Lower leg skin (tissue), 3 donors: ENCODE measurements at regions not wholly inside any gene's neighbourhood (a gene's known extent, or its start where the extent isn't known, plus 50 kb on each side); places are given as distances from the start of the nearest gene placed in this dataset.

Experiments
- POLR2A ChIP-seq, 2 donors: fragments of 450-650 bp; IDR thresholded peaks; one replicate each; pipeline ENCODE4 v1.6.1; 2016 to 2017; ENCODE audit warnings: antibody characterized with exemption in 2 of 2, mild to moderate bottlenecking in 1 of 2, moderate library complexity in 1 of 2
- TF ChIP-seq, protein P1 (sequence below), 3 donors: fragments of 450-650 bp; IDR thresholded peaks; one replicate each; pipeline ENCODE4 v1.5.1; 2016; ENCODE audit warnings: antibody characterized with exemption in 3 of 3, mild to moderate bottlenecking in 3 of 3, moderate library complexity in 2 of 3

DNA sequence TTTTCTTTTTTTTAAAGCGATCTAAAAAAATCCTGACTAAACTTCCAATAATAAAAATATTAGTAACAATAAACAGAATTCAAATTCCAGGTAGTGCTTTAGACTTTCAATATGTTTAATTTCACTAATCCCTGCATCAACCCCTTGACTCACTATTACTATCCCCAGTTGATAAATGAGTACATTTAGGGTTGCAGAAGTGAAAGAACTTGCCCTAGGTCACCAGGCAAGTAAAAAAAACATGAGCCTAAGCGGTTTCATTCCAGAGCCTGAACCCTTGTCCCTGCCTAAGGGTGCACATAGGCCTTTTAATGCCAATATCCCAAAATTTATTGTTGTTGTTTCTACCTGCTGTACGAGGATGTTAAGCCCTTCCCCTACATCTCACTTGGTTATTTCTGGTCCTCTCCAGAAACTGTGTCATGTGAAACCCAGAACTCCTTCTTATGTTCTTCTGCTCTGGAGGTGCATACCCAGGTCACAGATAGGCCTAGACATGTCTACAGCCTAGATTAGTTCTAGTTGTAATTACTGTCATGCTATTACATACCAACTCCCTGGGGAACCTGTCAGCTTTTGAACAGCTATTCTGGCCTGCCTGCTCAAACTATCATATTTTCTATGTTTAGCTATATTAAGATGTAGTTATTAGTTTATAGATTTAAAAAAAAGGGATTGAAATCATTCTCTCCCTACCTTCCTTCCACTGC lies 244.5 kb upstream of the PITX2 start:
- TF ChIP-seq, protein P1, sequence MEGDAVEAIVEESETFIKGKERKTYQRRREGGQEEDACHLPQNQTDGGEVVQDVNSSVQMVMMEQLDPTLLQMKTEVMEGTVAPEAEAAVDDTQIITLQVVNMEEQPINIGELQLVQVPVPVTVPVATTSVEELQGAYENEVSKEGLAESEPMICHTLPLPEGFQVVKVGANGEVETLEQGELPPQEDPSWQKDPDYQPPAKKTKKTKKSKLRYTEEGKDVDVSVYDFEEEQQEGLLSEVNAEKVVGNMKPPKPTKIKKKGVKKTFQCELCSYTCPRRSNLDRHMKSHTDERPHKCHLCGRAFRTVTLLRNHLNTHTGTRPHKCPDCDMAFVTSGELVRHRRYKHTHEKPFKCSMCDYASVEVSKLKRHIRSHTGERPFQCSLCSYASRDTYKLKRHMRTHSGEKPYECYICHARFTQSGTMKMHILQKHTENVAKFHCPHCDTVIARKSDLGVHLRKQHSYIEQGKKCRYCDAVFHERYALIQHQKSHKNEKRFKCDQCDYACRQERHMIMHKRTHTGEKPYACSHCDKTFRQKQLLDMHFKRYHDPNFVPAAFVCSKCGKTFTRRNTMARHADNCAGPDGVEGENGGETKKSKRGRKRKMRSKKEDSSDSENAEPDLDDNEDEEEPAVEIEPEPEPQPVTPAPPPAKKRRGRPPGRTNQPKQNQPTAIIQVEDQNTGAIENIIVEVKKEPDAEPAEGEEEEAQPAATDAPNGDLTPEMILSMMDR (IDR thresholded peaks at IDR 0.05), result no peak
- no peak for TF ChIP-seq POLR2A (IDR thresholded peaks at IDR 0.05)
